Epithelial cell of prostate (primary cell): ENCODE measurements at regions not wholly inside any gene's neighbourhood (a gene's known extent, or its start where the extent isn't known, plus 50 kb on each side); places are given as distances from the start of the nearest gene placed in this dataset.
A peak's percentile ranks its signal among the peaks of the same experiment; 100 is the strongest.
"Not testable (repeated sequence)": the region's sequence is repeated elsewhere in the genome, so short reads cannot be mapped to it uniquely, and the experiment has no call there.

Experiments
- DNase-seq: peaks from one replicate; pipeline ENCODE4 v3.0.0-alpha.2; 2011; ENCODE audit warnings: low read depth, low spot score
- H3K27ac ChIP-seq: fragments of 450-650 bp; 2 replicates; pipeline ENCODE4 v1.5.1; 2017; ENCODE audit warnings: mild to moderate bottlenecking

DNA sequence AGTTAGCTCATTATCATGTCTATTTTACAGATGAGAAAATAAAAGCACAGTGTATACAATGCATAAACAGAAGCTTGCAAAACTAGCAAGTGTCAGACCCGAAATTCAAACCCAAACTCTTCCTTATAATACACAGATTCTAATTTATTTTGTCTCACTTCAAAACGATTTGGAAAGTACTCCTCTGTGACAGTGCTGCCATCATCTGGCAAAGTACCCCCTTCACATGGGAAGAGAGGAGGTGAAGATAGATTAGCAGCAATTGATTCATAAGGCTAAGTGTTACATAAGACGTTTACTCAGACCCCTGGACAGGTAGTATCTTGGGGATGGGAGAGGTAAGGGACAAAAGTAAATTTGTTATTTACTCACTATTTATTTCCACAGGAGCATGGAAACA is 744.0 kb upstream of the SGO1 start:
- DNase-seq = no peak

DNA sequence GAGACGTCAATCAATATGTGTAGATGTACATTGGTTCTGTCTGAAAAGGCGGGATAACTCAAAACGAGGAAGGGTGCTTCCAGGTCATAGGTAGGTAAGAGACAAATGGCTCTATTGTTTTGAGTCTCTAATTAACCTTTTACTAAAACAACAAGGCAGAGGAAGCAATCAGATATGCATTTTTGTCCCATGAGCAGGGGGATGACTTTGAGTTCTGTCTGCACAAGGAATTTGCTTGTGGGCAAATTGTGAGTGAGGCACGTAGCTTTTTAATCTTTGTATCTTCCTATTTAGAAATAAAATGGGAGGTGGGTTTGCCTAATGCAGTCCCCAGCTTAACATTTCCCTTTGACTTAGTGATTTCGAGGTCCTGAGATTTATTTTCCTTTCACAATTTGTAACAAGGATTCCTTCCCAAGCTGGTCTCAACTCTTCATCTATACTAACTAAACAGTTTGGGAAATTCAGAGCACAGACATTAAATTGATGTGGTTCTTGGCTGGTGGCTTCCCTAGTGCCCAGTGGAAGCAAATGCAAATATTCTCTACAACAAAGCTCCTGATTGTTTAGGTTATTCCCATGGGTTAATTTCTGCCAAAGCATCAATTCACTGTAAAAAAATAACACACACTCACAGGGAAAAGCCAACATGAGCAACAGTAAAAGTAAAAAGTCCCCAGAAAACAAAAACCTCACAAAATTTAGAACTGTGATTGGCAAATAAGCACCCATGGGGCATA is 738.8 kb upstream of the SGO1 start:
- H3K27ac ChIP-seq = peak overlapping the region; percentile 29
- DNase-seq = no peak

More for the DNA sequence above, 744.0 kb upstream of the SGO1 start:
- no peak overlapping the region for H3K27ac ChIP-seq

DNA sequence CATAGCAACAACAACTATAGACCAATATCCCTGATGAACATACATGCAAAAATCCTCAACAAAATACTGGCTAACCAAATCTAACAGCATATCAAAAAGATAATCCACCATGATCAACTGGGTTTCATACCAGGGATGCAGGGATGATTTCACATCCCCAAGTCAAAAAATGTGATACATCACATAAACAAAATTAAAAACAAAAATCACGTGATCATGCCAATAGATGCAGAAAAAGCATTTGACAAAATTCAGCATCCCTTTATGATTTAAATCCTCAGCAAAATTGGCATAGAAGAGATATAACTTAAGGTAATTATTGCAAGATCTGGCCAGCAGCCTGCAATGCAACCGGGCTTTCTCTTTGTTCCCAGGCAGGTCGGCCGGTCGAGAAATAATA is 735.1 kb upstream of the SGO1 start:
- peak overlapping the region; percentile 15 for H3K27ac ChIP-seq
- not testable (repeated sequence) for DNase-seq

DNA sequence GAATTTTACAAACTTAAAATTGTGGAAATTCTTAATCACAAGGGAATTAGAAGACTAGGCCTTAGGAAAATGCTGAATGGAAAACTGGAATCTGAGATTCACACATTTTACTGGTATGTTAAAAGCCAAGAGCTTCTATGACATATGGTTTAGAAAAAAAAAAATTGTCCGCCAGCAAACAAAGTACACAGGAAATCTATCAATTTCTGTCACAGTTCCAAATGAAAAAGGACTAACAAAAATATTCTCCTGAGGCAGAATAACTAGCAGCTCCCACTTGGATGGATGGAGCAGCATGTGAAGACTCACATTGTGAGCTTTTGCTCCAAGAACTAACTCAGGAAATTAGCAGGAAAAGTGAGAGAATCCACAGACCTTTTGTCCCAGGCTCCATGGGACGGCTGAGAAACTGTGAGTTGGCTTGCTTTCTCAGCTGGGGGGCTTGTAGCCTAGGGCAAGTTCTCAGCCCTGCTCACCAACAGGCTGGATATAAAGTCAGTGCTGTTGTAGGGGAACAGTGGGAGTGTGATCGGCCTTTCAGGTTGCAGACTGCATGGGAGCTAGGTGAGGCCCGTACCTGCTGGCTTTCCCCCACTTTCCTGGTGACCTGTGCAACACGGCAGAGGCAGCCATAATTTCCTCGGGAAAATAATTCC is 731.1 kb upstream of the SGO1 start:
- DNase-seq = no peak
- H3K27ac ChIP-seq = no peak overlapping the region

DNA sequence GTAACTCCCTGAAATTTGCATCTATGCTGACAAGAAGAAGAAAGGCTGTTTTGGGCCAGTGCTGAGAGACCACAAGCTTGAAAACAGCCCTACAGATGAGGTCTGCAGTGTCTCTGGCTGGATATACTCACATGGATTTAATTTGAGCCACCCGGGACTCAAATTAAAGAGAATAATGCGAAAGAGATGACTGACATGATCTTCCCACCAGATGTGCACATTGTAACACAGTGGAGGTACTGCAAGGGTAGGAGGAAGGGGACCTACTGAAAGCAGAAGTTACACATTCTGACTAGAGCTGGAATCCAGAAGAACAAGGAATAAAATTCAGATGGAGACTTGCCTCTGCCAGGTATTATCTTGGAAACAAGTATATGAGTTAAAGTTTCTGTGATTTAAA is 728.3 kb upstream of the SGO1 start:
- no peak for DNase-seq
- H3K27ac ChIP-seq = no peak overlapping the region

DNA sequence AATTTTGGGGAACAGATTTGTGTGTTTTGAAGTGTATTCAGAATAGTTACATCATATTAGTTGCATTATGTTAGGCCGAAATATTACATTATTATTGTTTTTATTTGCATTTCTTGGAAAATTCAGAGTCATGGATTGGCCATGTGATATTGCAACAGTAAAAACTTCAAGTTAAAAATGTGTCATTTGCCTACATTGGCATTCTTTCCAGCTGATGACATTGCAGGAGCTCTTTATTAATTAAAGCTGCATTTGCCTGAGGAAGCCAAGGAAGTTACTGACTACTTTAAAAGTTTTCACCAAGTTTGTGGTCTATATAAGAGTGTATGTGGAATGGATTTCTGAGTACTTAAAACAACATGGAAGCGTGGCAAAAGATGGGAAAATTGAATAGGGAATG is 726.4 kb upstream of the SGO1 start:
- no peak for DNase-seq
- H3K27ac ChIP-seq = no peak overlapping the region

DNA sequence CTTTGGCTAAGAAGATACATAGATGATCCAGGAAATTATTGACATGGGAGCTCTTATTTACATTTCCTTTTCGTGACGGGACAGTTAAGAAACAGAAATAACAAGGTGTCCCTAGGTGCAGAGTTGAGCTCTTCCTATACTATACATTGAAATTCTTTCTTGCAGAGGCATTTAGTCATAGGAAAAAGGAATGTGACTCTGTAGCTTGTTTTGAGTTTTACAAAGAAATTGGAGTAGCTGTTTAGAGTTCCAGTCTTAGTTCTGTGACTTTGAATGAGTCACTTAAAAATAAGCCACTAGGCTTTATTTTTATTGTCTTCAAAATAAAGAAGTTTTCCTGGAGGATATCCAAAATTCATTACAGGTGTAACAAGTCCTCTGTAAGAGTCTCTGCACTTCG is 723.5 kb upstream of the SGO1 start:
- no peak overlapping the region for H3K27ac ChIP-seq
- DNase-seq = no peak

DNA sequence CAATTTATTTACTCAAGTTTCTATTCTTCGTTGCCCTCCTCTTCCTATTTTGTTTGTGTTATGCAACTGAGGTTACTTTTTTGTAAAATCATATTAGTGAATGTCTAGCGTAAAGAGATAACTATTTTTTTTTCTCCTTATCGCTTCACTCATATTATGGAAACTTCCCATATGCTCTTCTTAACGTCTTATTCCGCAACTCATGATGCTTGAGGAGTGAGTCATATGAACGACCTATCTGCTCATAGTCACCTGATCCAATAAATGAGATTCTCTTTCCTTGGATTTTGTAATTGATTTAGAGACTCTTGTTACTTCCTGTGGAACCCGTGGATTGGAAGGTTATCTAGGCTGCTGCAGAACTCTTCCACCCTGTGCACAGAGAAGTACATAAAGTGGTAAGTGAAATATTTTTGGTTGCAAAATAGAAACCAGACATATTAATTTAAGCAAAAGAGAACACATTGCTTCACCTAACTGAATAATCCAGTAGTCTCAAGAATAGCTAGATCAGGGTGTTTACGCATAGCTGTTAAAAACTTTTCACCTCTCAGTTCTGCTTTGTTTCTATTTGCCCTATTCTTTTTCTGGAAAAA is 719.3 kb upstream of the SGO1 start:
- no peak overlapping the region for H3K27ac ChIP-seq
- DNase-seq = no peak

DNA sequence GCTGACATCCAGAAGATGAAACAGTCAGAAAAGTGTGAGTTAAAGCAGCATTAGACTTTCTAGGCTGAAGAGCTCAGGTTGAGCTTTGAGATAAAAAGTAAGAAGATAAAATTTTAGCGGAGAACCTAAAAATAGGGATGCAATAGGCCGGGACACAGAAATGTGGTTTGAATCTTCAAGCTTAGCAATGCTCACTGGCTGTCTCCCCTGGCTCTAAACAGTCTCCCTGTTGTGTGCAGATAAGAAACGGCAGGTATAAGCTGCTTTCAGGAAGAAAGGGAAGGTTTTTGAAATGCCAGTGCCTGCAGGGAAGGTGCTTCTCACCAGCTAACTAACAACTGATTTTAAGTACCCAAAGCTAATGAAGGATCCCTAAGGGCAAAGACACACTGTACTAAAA is 718.7 kb upstream of the SGO1 start:
- no peak for DNase-seq
- no peak overlapping the region for H3K27ac ChIP-seq

DNA sequence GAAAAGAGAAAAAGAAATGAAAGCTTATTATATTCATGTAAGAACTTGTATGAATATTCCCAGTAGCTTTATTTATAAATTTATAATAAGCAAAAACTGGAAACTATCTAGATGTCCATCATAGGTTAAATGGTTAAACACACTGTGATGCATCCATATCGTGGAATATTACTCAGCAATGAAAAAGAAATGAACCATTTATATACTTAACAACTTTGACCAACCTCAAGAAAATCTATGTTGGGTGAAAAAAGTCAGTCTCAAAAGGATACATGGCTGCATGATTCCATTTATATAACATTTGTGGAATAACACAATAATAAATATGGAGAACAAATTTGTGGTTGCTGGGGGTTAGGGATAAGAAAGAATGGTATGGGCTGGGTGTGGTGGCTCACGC is 713.0 kb upstream of the SGO1 start:
- DNase-seq = no peak
- no peak overlapping the region for H3K27ac ChIP-seq

DNA sequence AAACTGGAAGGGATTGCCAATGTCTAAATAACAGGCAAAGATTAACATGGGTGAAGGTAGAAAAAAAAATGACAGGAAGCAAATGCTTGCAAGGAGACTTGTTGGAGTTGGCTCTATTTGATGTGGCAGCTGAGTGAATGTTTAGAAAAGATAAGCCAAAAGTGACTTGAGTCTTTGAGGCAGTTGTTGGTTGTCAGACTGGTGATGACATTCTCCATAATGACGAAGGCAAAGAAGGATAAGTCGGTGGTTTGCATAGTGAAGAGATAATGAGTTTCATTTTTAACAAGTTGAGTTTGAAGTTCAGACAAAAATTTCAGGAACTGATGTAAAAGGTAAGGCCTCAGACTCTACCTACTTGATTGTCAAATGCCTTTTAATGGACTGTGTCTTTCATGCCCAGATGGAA is 704.1 kb upstream of the SGO1 start:
- DNase-seq = no peak
- H3K27ac ChIP-seq = no peak overlapping the region

DNA sequence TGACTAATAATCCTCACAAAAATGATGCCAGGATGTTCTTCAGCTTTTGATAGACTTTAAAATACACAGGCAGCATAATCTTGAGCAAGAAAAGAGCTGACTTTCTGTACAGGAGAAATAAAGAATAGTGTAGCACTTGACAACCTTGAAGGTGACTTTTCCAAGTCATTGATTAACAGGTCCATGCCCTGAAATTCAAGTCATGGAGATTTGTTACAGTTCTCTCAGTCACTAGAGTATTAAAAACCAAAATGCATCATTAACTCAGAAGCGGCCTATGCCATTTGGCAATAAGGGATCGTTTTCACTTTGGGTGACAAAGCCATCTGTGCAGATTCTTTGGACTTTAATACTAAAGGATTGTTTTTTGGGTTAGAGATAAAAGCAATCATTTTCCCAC is 692.7 kb upstream of the SGO1 start:
- no peak for DNase-seq
- no peak overlapping the region for H3K27ac ChIP-seq

DNA sequence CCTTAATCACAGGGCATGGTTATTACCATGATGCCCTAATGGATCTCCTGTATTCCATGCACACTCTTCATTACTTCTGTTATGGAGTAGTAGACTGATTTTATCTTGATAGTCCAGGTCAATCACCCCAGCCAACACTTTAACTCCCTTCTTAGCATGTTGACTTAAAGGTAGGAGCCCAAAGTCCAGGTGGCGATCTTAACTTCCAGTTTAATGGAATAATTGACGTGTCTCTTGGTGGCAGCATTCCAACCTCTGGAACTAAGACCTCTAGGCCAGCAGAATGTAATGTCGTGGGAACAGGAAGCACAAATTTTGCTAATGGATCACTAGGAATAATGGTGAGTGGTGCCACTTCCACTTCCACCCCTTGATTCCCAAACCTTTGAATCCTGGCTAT is 687.2 kb upstream of the SGO1 start:
- DNase-seq = no peak
- no peak overlapping the region for H3K27ac ChIP-seq

DNA sequence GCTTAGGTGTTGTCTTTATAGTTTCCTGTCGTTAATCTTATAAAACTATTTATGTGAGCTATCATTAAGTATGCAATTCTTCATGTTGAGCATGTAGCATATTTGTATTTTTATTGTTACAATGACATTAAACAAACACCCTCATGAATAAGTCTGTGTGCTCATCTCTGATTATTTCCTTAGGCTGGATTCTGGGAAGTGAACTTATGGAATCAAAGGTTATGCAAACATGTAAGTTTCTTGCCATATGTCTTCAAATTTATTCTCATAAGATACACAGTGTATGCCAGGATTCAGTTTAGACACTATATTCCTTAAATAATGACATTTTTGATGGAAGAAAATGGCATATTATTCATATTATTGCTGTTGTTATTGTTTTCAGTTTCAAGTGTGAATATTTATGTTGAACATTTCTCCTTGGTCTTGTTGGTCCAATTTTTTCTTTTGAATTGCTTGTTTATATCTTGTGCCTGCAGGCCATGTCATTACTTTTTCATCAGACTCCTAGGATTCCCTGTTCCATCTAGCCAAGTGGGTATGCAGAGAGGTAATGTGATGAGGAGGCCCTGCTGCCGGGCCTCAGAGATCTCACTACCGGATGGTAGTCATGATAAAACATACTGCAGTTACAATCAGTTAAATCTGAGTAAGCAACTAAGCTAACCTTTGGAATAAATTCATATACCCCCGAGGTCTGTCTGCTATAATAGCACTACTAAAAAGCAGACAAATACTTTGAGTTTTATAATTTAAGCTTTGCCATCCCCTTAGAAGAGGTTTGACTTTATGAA is 684.3 kb upstream of the SGO1 start:
- no peak overlapping the region for H3K27ac ChIP-seq
- DNase-seq = no peak

DNA sequence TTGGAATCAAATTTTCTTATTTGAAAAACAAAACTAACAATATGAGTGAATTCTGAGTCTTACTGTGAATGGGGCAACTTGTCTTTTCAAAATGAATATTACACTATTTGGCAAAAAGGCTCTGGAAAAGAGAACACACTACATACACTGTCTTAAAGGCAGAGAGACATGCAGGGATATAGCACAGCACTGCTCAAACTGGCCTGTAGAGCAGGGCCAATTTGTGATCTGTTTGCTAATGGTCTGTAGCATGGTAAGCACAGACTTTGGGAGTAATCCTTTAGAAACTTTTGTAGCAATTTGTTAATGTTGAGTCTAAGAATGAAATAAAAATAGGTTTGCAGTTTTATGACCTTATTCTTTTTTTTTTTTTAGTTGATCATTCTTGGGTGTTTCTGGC is 679.8 kb upstream of the SGO1 start:
- H3K27ac ChIP-seq = no peak overlapping the region
- DNase-seq = no peak

DNA sequence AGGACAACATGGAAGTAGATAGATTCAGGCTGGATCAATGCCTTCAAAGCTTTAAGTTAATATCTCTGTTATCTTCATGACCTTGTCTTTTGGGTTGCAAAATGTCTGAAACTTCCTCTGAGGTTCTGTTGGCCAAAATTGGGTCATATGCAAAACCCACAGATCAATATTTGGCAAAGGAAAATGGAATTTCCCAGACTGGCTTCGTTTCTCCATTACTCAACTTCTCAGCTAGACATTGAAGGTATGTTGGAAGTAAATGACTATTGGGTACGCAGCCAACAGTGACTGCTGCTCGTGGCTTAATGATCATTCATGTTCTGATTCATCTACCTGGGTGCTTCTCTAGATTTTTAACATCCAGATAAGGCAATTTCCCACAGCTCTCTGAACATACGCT is 675.4 kb upstream of the SGO1 start:
- DNase-seq = no peak
- no peak overlapping the region for H3K27ac ChIP-seq

DNA sequence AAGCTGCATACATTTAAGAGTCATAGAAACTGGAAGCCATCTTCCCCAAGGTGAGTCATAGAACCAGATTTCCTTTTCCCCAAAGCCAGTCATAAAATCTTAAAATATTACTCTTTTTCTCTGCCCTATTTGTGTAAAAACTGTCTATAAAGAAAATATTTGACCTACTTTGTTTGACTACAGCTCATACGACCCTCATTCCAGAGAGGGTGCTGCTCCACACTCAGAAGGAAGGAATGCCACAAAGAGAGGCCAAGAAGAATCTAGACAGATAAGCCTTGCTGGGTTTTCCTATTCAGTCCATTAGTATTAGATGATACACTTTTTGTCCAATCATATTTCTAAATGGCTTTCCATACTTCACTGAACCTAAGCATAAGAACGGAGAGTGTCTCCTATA is 671.6 kb upstream of the SGO1 start:
- DNase-seq = no peak
- H3K27ac ChIP-seq = no peak overlapping the region

DNA sequence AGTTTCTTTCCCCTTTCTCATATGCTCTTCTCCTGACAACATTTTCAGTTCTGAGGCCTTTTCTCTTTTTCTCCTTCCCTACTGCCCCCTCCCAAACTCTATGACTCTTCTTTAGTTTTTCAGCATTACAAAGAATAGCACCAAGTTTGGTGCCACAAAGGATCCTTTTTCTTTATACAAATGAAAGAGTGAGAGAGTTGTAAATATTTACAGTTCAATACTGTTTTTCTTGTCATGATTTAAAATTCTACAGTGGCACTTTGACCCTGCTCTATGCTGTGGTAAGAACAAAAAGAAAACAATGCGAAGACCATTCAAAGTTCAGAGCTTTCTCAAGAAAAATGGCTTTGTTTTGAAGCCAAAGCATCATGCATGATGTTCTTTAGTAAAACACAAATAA is 667.9 kb upstream of the SGO1 start:
- no peak for DNase-seq

DNA sequence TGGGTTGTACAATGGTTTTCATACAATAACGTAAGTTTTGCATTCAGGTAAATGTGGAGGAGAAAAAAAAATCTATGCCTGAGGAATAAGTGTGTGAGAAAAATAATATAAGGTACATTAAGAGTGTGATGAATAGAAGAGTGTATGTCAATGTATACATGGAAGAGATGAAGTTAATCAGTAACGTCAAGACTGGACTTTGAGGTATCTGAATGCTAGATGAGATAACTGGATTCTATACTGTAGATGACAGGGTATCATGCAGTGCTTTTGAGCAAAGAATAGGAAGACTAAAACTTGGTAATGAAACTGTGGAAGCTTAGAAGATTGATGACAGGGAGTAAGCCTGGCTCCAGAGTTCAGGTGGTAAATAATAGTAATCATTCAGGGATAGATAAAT is 666.7 kb upstream of the SGO1 start:
- H3K27ac ChIP-seq = no peak overlapping the region
- DNase-seq = no peak

More for the DNA sequence above, 667.9 kb upstream of the SGO1 start:
- H3K27ac ChIP-seq = no peak overlapping the region

DNA sequence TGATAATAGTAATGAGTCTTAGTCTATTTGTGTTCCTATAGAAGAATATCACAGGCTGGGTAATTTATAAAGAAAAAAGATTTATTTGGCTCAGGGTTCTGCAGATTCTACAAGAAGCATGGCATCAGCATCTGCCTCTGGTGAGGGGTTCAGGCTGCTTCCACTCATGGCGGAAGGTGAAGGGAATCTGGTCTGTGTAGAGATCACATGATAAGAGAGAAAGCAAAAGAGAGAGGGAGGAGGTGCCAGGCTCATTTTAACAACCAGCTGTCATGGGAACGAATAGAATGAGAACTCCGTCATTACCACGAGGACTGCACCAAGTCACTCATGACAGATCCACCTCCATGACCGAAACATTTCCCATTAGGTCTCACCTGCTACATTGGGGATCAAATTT is 664.0 kb upstream of the SGO1 start:
- H3K27ac ChIP-seq = no peak overlapping the region
- no peak for DNase-seq

DNA sequence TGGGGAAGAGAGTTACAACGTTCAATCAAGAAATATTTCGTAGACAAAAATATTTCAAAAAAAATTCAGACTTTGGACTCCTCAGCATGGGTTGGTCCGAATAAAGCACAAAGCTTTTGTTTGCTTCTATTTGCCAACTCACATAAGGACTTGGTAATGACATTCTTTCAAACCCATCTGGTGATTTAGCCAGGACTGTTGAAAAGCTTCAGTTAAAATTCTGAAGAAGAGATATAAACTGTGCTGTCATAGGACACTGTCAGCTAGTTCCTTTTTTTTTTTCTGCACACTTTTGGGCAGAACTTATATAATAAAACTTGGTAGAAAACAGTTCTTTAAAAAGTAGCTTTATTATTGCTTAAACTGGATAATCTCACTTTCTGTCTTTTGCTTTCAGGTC is 660.8 kb upstream of the SGO1 start:
- no peak overlapping the region for H3K27ac ChIP-seq
- DNase-seq = no peak
